Posterior vena cava (tissue), 2 donors: ENCODE measurements at regions not wholly inside any gene's neighbourhood (a gene's known extent, or its start where the extent isn't known, plus 50 kb on each side); places are given as distances from the start of the nearest gene placed in this dataset.

Experiments
- DNase-seq: peaks from one replicate; pipeline ENCODE4 v3.0.0-alpha.2; 2020; ENCODE audit warnings: low spot score
- intact Hi-C, 2 donors: fragments of 100-400 bp; cut with DNase I; formaldehyde crosslinking; loops; one replicate each; pipeline versions ENCODE4 v1.14.1 to v1.14.2; 2022 to 2023
- donor health status: DM: yes; HTN: yes; CAD: no.
- donor health status: DM: yes; HTN: yes; CAD: no.

- no peak for DNase-seq
- intact Hi-C loops: no loop called here
Measured at GRCh38 chr5:32975656-32976375, 264.7 kb downstream of the NPR3 start.

- intact Hi-C loops: no loop called here
Measured at GRCh38 chr5:32981061-32981460, 269.9 kb downstream of the NPR3 start.

GRCh38 chr5:32984851-32985610 lies 273.9 kb downstream of the NPR3 start:
- intact Hi-C loops: no loop called here
- DNase-seq: no peak

More at GRCh38 chr5:32981061-32981460, 269.9 kb downstream of the NPR3 start:
- DNase-seq: no peak

- intact Hi-C loops: no loop called here
- no peak for DNase-seq
Measured at GRCh38 chr5:32989815-32990214, 278.7 kb downstream of the NPR3 start.

- DNase-seq: no peak
- intact Hi-C loops: no loop called here
Measured at GRCh38 chr5:32990593-32991420, 279.7 kb downstream of the NPR3 start.

- no peak for DNase-seq
- intact Hi-C loops: no loop called here
Measured at GRCh38 chr5:32991421-32991815, 280.3 kb downstream of the NPR3 start.

- intact Hi-C loops: no loop called here
- no peak for DNase-seq
Measured at GRCh38 chr5:32996336-32996735, 285.2 kb downstream of the NPR3 start.

GRCh38 chr5:33008751-33009418 lies 297.8 kb downstream of the NPR3 start:
- intact Hi-C loops: loop anchor here in 1 of 2 donors (5.0 kb wide), 1 partner anchor 748 kb away; no protein-coding TSS in a partner anchor
- no peak for DNase-seq

GRCh38 chr5:33010846-33011245 lies 299.7 kb downstream of the NPR3 start:
- intact Hi-C loops: no loop called here
- no peak for DNase-seq

- intact Hi-C loops: no loop called here
- DNase-seq: no peak
Measured at GRCh38 chr5:33011801-33012200, 300.7 kb downstream of the NPR3 start.

GRCh38 chr5:33023649-33024048 lies 312.5 kb downstream of the NPR3 start:
- DNase-seq: no peak
- intact Hi-C loops: no loop called here

GRCh38 chr5:33032271-33033070 lies 321.4 kb downstream of the NPR3 start:
- no peak for DNase-seq
- intact Hi-C loops: no loop called here

- intact Hi-C loops: no loop called here
Measured at GRCh38 chr5:33033516-33033915, 322.4 kb downstream of the NPR3 start.

GRCh38 chr5:33034777-33035176 lies 323.7 kb downstream of the NPR3 start:
- intact Hi-C loops: no loop called here
- no peak for DNase-seq

More at GRCh38 chr5:33033516-33033915, 322.4 kb downstream of the NPR3 start:
- no peak for DNase-seq

- DNase-seq: no peak
- intact Hi-C loops: no loop called here
Measured at GRCh38 chr5:33035851-33036527, 324.9 kb downstream of the NPR3 start.

GRCh38 chr5:33037076-33037475 lies 326.0 kb downstream of the NPR3 start:
- no peak for DNase-seq
- intact Hi-C loops: no loop called here

GRCh38 chr5:33041586-33041985 lies 330.5 kb downstream of the NPR3 start:
- DNase-seq: no peak

GRCh38 chr5:33043343-33043997 lies 332.3 kb downstream of the NPR3 start:
- no peak for DNase-seq
- intact Hi-C loops: no loop called here

More at GRCh38 chr5:33041586-33041985, 330.5 kb downstream of the NPR3 start:
- intact Hi-C loops: no loop called here
